ENCODE measurements at regions not wholly inside any gene's neighbourhood (a gene's known extent, or its start where the extent isn't known, plus 50 kb on each side); places are given as distances from the start of the nearest gene placed in this dataset.

DNA sequence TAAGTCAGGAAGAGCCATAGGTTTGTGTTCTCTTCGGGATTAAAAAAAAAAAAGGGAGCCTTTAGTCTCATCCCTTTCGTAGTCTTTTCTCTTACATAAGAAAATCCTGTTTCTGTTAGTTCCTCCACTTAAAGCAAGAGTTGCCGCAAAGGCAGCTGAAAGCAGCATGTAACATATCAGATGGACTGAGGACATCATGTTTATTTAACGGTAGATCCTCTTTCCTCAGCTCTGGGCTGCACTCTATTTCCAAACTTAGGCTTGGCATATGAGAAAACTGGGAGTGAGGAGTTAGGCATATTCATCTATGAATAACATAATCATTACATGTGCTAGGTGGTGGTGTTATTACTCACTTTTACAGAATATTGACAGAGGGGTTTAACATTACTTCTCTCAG lies 391.2 kb downstream of the KLF12 start:
- TF ChIP-seq CTCF (conservative IDR thresholded peaks at IDR 0.05; ENCODE audit: low read length) (no peak), EZH2phosphoT487 (IDR thresholded peaks at IDR 0.05; ENCODE audit: borderline replicate concordance, low read depth, low read length) (no peak)
